SJSA1 (cell line): ENCODE measurements at regions not wholly inside any gene's neighbourhood (a gene's known extent, or its start where the extent isn't known, plus 50 kb on each side); places are given as distances from the start of the nearest gene placed in this dataset.
"Not testable (repeated sequence)": the region's sequence is repeated elsewhere in the genome, so short reads cannot be mapped to it uniquely, and the experiment has no call there.

ENCODE experiments used
- DNase-seq, 2 experiments: peaks; one replicate each; pipeline ENCODE4 v3.0.0-alpha.2; 2015 to 2020; ENCODE audit warnings: low spot score in 2 of 2, low read depth in 1 of 2
- H3K27ac ChIP-seq: fragments of 250-450 bp; sonication (Bioruptor Pico); 2 replicates; pipeline ENCODE4 v1.5.1; 2020; ENCODE audit warnings: mild to moderate bottlenecking, moderate library complexity
- H3K27me3 ChIP-seq: fragments of 250-450 bp; sonication (Bioruptor Pico); replicated peaks from 2 replicates; pipeline ENCODE4 v1.5.1; 2020; ENCODE audit warnings: mild to moderate bottlenecking, moderate library complexity
- H3K36me3 ChIP-seq: fragments of 250-450 bp; sonication (Bioruptor Pico); 2 replicates; pipeline ENCODE4 v1.5.1; 2020; ENCODE audit warnings: mild to moderate bottlenecking
- H3K4me1 ChIP-seq: fragments of 250-450 bp; sonication (Bioruptor Pico); replicated peaks from 2 replicates; pipeline ENCODE4 v1.6.1; 2021; ENCODE audit warnings: mild to moderate bottlenecking
- H3K4me3 ChIP-seq: fragments of 250-450 bp; sonication (Bioruptor Pico); 2 replicates; pipeline ENCODE4 v1.5.1; 2020; ENCODE audit warnings: mild to moderate bottlenecking
- H3K9me3 ChIP-seq: fragments of 250-450 bp; sonication (Bioruptor Pico); replicated peaks from 2 replicates; pipeline ENCODE4 v1.5.1; 2020; ENCODE audit warnings: mild to moderate bottlenecking

- no peak for DNase-seq
- Histone ChIP-seq H3K4me3 (no peak overlapping the region), H3K4me1 (no peaks in the 10 kb centered on the region), H3K9me3 (peaks cover 12% of the 10 kb centered on the region), H3K27me3 (no peaks in the 10 kb centered on the region), H3K27ac (no peak overlapping the region), H3K36me3 (no peaks in the 10 kb centered on the region)
Measured at GRCh38 chr17:52604105-52604504, 445.6 kb upstream of the CA10 start.

- not testable (repeated sequence) for H3K9me3 ChIP-seq, H3K27me3 ChIP-seq, H3K4me3 ChIP-seq, H3K4me1 ChIP-seq, H3K36me3 ChIP-seq, DNase-seq, H3K27ac ChIP-seq
Measured at GRCh38 chr17:52597452-52598215, 439.1 kb upstream of the CA10 start.

- Histone ChIP-seq H3K9me3 (peaks cover 4% of the 10 kb centered on the region; the same call in 1 of the 2 replicates), H3K4me1 (no peaks in the 10 kb centered on the region), H3K36me3 (no peaks in the 10 kb centered on the region), H3K27me3 (no peaks in the 10 kb centered on the region), H3K27ac (no peak overlapping the region), H3K4me3 (no peak overlapping the region)
- no peak for DNase-seq
Measured at GRCh38 chr17:52594516-52594915, 436.0 kb upstream of the CA10 start.

- Histone ChIP-seq H3K9me3 (peaks cover 19% of the 10 kb centered on the region), H3K27me3 (no peaks in the 10 kb centered on the region), H3K36me3 (no peaks in the 10 kb centered on the region), H3K4me3 (no peak overlapping the region), H3K4me1 (no peaks in the 10 kb centered on the region), H3K27ac (no peak overlapping the region)
- no peak for DNase-seq
Measured at GRCh38 chr17:52546990-52547389, 388.5 kb upstream of the CA10 start.

GRCh38 chr17:52546493-52546892, 388.0 kb upstream of the CA10 start:
- DNase-seq = no peak
- Histone ChIP-seq H3K9me3 (peaks cover 18% of the 10 kb centered on the region), H3K4me3 (no peak overlapping the region), H3K36me3 (no peaks in the 10 kb centered on the region), H3K4me1 (no peaks in the 10 kb centered on the region), H3K27ac (no peak overlapping the region), H3K27me3 (no peaks in the 10 kb centered on the region)

GRCh38 chr17:52537421-52537820, 378.9 kb upstream of the CA10 start:
- Histone ChIP-seq H3K9me3 (peaks cover 10% of the 10 kb centered on the region), H3K4me3 (no peak overlapping the region), H3K27ac (no peak overlapping the region), H3K27me3 (no peaks in the 10 kb centered on the region), H3K36me3 (no peaks in the 10 kb centered on the region), H3K4me1 (no peaks in the 10 kb centered on the region)
- DNase-seq = no peak

GRCh38 chr17:52536489-52536888, 378.0 kb upstream of the CA10 start:
- no peak overlapping the region for H3K27ac ChIP-seq
- no peaks in the 10 kb centered on the region for H3K4me1 ChIP-seq
- H3K27me3 ChIP-seq = no peaks in the 10 kb centered on the region
- DNase-seq = no peak
- peaks cover 10% of the 10 kb centered on the region for H3K9me3 ChIP-seq
- no peaks in the 10 kb centered on the region for H3K36me3 ChIP-seq
- no peak overlapping the region for H3K4me3 ChIP-seq

GRCh38 chr17:52532373-52532772, 373.9 kb upstream of the CA10 start:
- H3K36me3 ChIP-seq = no peaks in the 10 kb centered on the region
- DNase-seq = no peak
- no peaks in the 10 kb centered on the region for H3K27me3 ChIP-seq
- H3K9me3 ChIP-seq = peaks cover 6% of the 10 kb centered on the region; the same call in 1 of the 2 replicates
- H3K27ac ChIP-seq = no peak overlapping the region
- no peak overlapping the region for H3K4me3 ChIP-seq
- H3K4me1 ChIP-seq = no peaks in the 10 kb centered on the region

- Histone ChIP-seq H3K9me3 (no peaks in the 10 kb centered on the region), H3K36me3 (no peaks in the 10 kb centered on the region), H3K27ac (no peak overlapping the region), H3K4me1 (no peaks in the 10 kb centered on the region), H3K4me3 (no peak overlapping the region), H3K27me3 (no peaks in the 10 kb centered on the region)
- no peak for DNase-seq
Measured at GRCh38 chr17:52524096-52524637, 365.7 kb upstream of the CA10 start.

GRCh38 chr17:52517176-52517575, 358.7 kb upstream of the CA10 start:
- Histone ChIP-seq H3K27me3 (no peaks in the 10 kb centered on the region), H3K4me3 (no peak overlapping the region), H3K36me3 (no peaks in the 10 kb centered on the region), H3K27ac (no peak overlapping the region), H3K4me1 (no peaks in the 10 kb centered on the region), H3K9me3 (peaks cover 10% of the 10 kb centered on the region; the same call in 1 of the 2 replicates)
- no peak for DNase-seq

- no peaks in the 10 kb centered on the region for H3K4me1 ChIP-seq
- DNase-seq = no peak
Measured at GRCh38 chr17:52515927-52516326, 357.4 kb upstream of the CA10 start.

GRCh38 chr17:52505601-52506000, 347.1 kb upstream of the CA10 start:
- Histone ChIP-seq H3K27me3 (no peaks in the 10 kb centered on the region), H3K4me1 (no peaks in the 10 kb centered on the region), H3K27ac (no peak overlapping the region), H3K9me3 (peaks cover 6% of the 10 kb centered on the region), H3K36me3 (no peaks in the 10 kb centered on the region), H3K4me3 (no peak overlapping the region)
- DNase-seq = no peak

More at GRCh38 chr17:52515927-52516326, 357.4 kb upstream of the CA10 start:
- no peak overlapping the region for H3K4me3 ChIP-seq
- no peaks in the 10 kb centered on the region for H3K27me3 ChIP-seq
- H3K27ac ChIP-seq = no peak overlapping the region
- H3K36me3 ChIP-seq = no peaks in the 10 kb centered on the region
- H3K9me3 ChIP-seq = peaks cover 15% of the 10 kb centered on the region; the same call in 1 of the 2 replicates

GRCh38 chr17:52504081-52504480, 345.6 kb upstream of the CA10 start:
- Histone ChIP-seq H3K27ac (no peak overlapping the region), H3K4me3 (no peak overlapping the region), H3K9me3 (peaks cover 4% of the 10 kb centered on the region), H3K4me1 (no peaks in the 10 kb centered on the region), H3K27me3 (no peaks in the 10 kb centered on the region), H3K36me3 (no peaks in the 10 kb centered on the region)
- no peak for DNase-seq

GRCh38 chr17:52495646-52496045, 337.1 kb upstream of the CA10 start:
- no peaks in the 10 kb centered on the region for H3K4me1 ChIP-seq
- no peaks in the 10 kb centered on the region for H3K27me3 ChIP-seq
- no peaks in the 10 kb centered on the region for H3K36me3 ChIP-seq
- H3K27ac ChIP-seq = no peak overlapping the region
- H3K4me3 ChIP-seq = no peak overlapping the region
- H3K9me3 ChIP-seq = peaks cover 8% of the 10 kb centered on the region
- no peak for DNase-seq
